K562 (cell line): ENCODE measurements at regions not wholly inside any gene's neighbourhood (a gene's known extent, or its start where the extent isn't known, plus 50 kb on each side); places are given as distances from the start of the nearest gene placed in this dataset.

Experiments
- ELF1 ChIP-seq: fragments of 200-800 bp; sonication (Bioruptor generic); IDR thresholded peaks from 2 replicates; pipeline ENCODE4 v1.6.1; 2016; ENCODE audit warnings: missing genetic modification characterization, missing compliant biosample characterization
- EZH2 ChIP-seq: IDR thresholded peaks from 2 replicates; pipeline ENCODE4 v1.6.1; 2012; ENCODE audit warnings: low read depth, mild to moderate bottlenecking, inconsistent platforms, low read length, borderline replicate concordance
- KLF16 ChIP-seq: IDR thresholded peaks from 2 replicates; pipeline ENCODE4 v1.6.1; 2016; ENCODE audit warnings: antibody characterized with exemption
- PHF21A ChIP-seq: fragments of 450-650 bp; IDR thresholded peaks from 2 replicates; pipeline ENCODE4 v1.6.1; 2017; ENCODE audit warnings: low read depth, borderline replicate concordance
- RAD21 ChIP-seq, 2 experiments: fragments of 250-450 bp in 1 of 2; fragments of 450-650 bp in 1 of 2; sonication (Bioruptor Pico) in 1 of 2; formaldehyde crosslinking in 1 of 2; IDR thresholded peaks in 1 of 2; conservative IDR thresholded peaks in 1 of 2; 2 replicates each; pipeline versions ENCODE4 v1.4.0 to v1.8.0; 2020 to 2022; ENCODE audit warnings: mild to moderate bottlenecking in 2 of 2, moderate library complexity in 1 of 2
- ZFP1 ChIP-seq: fragments of 450-650 bp; formaldehyde crosslinking; IDR thresholded peaks from 2 replicates; pipeline ENCODE4 v1.4.0; 2020; ENCODE audit warnings: mild to moderate bottlenecking, mixed read lengths
- ZNF143 ChIP-seq: sonication (generic); formaldehyde crosslinking; IDR thresholded peaks from 2 replicates; pipeline ENCODE4 v1.9.0; 2022; ENCODE audit warnings: mild to moderate bottlenecking, missing genetic modification reagents
- ZNF146 ChIP-seq: IDR thresholded peaks from one replicate; pipeline ENCODE4 v1.6.1; 2018; ENCODE audit warnings: missing compliant biosample characterization; ENCODE audit not compliant: unreplicated experiment

- TF ChIP-seq KLF16, result no peak
- no peak for TF ChIP-seq RAD21 (CRISPR knock-in tag; conservative IDR thresholded peaks at IDR 0.05 in 1 of 2, IDR thresholded peaks at IDR 0.05 in 1 of 2)
- TF ChIP-seq ZFP1 (CRISPR knock-in tag), result no peak
- no peak for TF ChIP-seq ZNF143 (CRISPR knock-in tag)
- no peak for TF ChIP-seq PHF21A
- no peak for TF ChIP-seq ZNF146 (CRISPR knock-in tag)
- no peak for TF ChIP-seq EZH2
- no peak for TF ChIP-seq ELF1 (tag)
Measured at GRCh38 chrX:41025926-41026701, 59.1 kb upstream of the USP9X start.
